ENCODE measurements at regions not wholly inside any gene's neighbourhood (a gene's known extent, or its start where the extent isn't known, plus 50 kb on each side); places are given as distances from the start of the nearest gene placed in this dataset.

- TF ChIP-seq, protein P1, sequence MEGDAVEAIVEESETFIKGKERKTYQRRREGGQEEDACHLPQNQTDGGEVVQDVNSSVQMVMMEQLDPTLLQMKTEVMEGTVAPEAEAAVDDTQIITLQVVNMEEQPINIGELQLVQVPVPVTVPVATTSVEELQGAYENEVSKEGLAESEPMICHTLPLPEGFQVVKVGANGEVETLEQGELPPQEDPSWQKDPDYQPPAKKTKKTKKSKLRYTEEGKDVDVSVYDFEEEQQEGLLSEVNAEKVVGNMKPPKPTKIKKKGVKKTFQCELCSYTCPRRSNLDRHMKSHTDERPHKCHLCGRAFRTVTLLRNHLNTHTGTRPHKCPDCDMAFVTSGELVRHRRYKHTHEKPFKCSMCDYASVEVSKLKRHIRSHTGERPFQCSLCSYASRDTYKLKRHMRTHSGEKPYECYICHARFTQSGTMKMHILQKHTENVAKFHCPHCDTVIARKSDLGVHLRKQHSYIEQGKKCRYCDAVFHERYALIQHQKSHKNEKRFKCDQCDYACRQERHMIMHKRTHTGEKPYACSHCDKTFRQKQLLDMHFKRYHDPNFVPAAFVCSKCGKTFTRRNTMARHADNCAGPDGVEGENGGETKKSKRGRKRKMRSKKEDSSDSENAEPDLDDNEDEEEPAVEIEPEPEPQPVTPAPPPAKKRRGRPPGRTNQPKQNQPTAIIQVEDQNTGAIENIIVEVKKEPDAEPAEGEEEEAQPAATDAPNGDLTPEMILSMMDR (IDR thresholded peaks at IDR 0.05): no peak
- no peak for TF ChIP-seq POLR2A (IDR thresholded peaks at IDR 0.05)
These were observed 233.3 kb downstream of the MBD2 start for GRCh38 chr18:53991202-53991601.
